GM18505 (cell line): ENCODE measurements at regions not wholly inside any gene's neighbourhood (a gene's known extent, or its start where the extent isn't known, plus 50 kb on each side); places are given as distances from the start of the nearest gene placed in this dataset.
"Not testable (repeated sequence)": the region's sequence is repeated elsewhere in the genome, so short reads cannot be mapped to it uniquely, and the experiment has no call there.

ENCODE experiments used
- ATAC-seq: cut with Tn5 transposase; IDR thresholded peaks from one replicate; pipeline ENCODE4 v1.9.1; 2021; ENCODE audit not compliant: unreplicated experiment
- POLR2A ChIP-seq: IDR thresholded peaks from 4 replicates; pipeline ENCODE4 v1.6.1; 2011; ENCODE audit warnings: borderline replicate concordance; ENCODE audit not compliant: insufficient read depth, insufficient read length; ENCODE audit errors: extremely low read depth

- no peak for ATAC-seq
- no peak for TF ChIP-seq POLR2A
Observed at GRCh38 chr9:28086881-28087280, 513.6 kb upstream of the C9orf72 start.

- no peak for TF ChIP-seq POLR2A
- ATAC-seq = no peak
Observed at GRCh38 chr9:28092981-28093936, 520.0 kb upstream of the C9orf72 start.

GRCh38 chr9:28101509-28101908 lies 528.2 kb upstream of the C9orf72 start:
- no peak for TF ChIP-seq POLR2A
- ATAC-seq = no peak

DNA sequence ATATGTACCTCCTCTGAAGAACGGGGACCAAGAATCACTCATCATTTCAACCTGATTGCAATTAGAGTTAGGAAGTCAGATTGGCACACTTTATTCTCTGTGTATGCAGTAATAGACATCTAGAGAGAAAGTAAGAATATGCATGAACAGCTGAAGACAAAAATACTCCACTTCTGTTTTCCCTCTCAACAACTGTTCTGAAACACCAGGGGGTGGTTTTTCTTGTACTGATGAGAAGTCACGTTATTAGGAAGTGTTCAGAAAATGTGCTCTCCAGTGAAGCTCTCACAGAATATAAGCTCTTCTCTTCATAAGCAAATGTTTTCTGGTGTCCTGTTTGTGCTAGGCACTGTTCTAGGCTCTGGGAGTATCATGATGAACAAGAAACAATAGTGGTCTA lies 531.7 kb upstream of the C9orf72 start:
- TF ChIP-seq POLR2A = no peak
- ATAC-seq = no peak

- no peak for TF ChIP-seq POLR2A
Observed at GRCh38 chr9:28120184-28120583, 546.9 kb upstream of the C9orf72 start.

DNA sequence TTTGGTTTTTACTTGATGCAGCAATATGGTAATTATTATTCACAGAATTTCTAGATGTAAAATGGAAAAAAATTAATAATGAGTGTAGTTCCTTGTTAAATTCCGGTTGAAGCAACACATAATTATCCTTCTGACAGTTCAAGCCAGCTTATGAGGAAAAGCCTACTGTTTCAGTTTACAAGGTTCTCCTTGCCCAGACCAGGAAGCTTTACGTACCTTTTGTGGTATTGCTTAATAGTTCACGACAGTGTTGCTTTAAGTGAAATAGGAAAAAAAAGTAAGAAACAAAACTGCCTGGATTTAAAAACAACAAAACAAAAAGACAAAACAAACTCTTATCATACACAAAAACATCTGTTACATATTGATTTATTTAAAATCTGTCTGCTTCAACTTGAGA lies 547.3 kb upstream of the C9orf72 start:
- TF ChIP-seq POLR2A = no peak
- ATAC-seq = no peak

More at GRCh38 chr9:28120184-28120583, 546.9 kb upstream of the C9orf72 start:
- ATAC-seq = no peak

DNA sequence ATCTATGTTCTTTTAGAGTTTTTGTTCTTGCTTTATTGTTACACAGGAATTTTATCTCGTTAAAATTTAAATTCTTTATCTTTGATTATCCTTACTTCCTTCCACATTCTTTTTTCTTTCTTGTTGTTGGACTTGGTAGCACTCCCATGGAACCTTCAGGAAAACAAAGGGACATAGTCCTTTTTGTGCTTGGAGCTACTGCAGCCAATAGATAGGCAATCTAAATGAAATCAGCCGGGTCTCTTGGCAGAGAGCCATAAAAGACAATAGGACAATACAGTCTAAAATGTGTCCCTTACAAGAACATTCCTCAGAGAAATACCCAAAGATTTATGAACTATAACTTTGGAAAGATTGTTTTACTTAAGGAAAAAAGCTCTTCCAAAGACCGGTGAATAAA lies 548.1 kb upstream of the C9orf72 start:
- ATAC-seq = no peak
- TF ChIP-seq POLR2A = no peak

DNA sequence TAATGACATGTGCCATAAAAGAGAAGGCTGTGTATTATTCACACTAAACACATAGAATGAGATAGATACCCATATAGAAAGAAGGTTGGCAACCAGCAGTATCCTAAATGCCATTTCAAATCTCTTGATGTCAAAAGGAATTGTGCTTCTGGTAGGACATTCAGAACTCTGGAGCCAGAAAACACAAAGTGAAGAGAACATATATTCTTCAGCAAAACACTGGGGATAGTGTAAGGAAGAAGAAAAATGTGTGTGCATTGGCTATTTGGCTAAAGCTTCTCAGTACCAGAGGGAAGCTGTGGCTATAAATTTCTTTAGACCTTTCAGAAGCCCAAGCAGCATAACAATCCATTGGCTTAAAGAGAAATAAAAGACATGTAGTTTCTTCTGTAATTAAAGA lies 551.6 kb upstream of the C9orf72 start:
- ATAC-seq = no peak
- no peak for TF ChIP-seq POLR2A

- ATAC-seq = no peak
- no peak for TF ChIP-seq POLR2A
Observed at GRCh38 chr9:28127101-28127500, 553.8 kb upstream of the C9orf72 start.

GRCh38 chr9:28134446-28134976 lies 561.2 kb upstream of the C9orf72 start:
- ATAC-seq = no peak
- no peak for TF ChIP-seq POLR2A

- ATAC-seq = no peak
- no peak for TF ChIP-seq POLR2A
Observed at GRCh38 chr9:28135549-28135948, 562.3 kb upstream of the C9orf72 start.

- no peak for ATAC-seq
- no peak for TF ChIP-seq POLR2A
Observed at GRCh38 chr9:28136113-28136512, 562.8 kb upstream of the C9orf72 start.

DNA sequence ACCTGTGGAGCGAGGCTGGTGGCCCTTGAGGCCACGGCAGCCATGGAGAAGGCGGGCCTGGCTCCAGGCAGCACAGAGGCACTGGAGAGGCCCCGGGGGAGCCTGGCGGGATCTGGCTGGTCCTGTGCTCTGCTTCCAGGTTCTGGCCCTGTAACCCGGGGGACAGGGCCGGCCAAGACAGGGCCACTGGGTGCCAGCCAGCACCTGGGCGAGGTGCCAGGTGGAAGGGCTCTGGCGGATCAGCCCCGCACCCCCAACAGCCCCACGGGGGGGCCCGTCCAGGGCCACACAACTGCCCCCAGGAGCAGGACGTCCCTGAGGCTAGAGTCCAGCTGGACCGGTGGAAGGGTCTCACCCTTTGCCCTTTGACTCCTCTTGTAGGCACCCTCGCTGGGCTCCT lies 574.1 kb upstream of the C9orf72 start:
- not testable (repeated sequence) for ATAC-seq

- ATAC-seq = not testable (repeated sequence)
Observed at GRCh38 chr9:28147923-28148597, 574.8 kb upstream of the C9orf72 start.

GRCh38 chr9:28149361-28150050 lies 576.2 kb upstream of the C9orf72 start:
- ATAC-seq = not testable (repeated sequence)
